AG04450 (cell line): ENCODE measurements at regions not wholly inside any gene's neighbourhood (a gene's known extent, or its start where the extent isn't known, plus 50 kb on each side); places are given as distances from the start of the nearest gene placed in this dataset.

Experiments used
- CTCF ChIA-PET: fragments of 300-600, 350-600 bp; formaldehyde crosslinking; extraction: SDS; loops from one replicate; lab custom pipeline; 2022; ENCODE audit warnings: antibody characterized with exemption, inconsistent platforms; lab: Charles Lee
- POLR2A ChIA-PET: fragments of 350-600 bp; formaldehyde crosslinking; extraction: SDS; loops from one replicate; lab custom pipeline; 2021; ENCODE audit warnings: antibody characterized with exemption, inconsistent platforms; lab: Yijun Ruan, JAX
- DNase-seq: peaks from one replicate; pipeline ENCODE4 v3.0.0-alpha.2; 2011; ENCODE audit warnings: low read depth, low spot score
- H3K27ac ChIP-seq: one replicate; pipeline ENCODE4 v1.5.1; 2012; ENCODE audit warnings: low read depth, low read length, control low read depth
- H3K27me3 ChIP-seq: one replicate; pipeline ENCODE4 v1.6.0; 2012; ENCODE audit warnings: low read length; ENCODE audit not compliant: control insufficient read depth, insufficient read depth
- H3K4me3 ChIP-seq: 2 replicates; pipeline ENCODE4 v1.5.1; 2011; ENCODE audit warnings: mild to moderate bottlenecking, low read depth, low read length, control low read depth
- H3K9me3 ChIP-seq: 2 replicates; pipeline ENCODE4 v1.5.1; 2012; ENCODE audit warnings: low read length; ENCODE audit not compliant: control insufficient read depth, insufficient read depth
- TF ChIP-seq, protein P1 (sequence below): IDR thresholded peaks from 2 replicates; pipeline ENCODE4 v1.5.1; 2011; ENCODE audit warnings: low read depth, low read length, control low read depth, inconsistent platforms

DNA sequence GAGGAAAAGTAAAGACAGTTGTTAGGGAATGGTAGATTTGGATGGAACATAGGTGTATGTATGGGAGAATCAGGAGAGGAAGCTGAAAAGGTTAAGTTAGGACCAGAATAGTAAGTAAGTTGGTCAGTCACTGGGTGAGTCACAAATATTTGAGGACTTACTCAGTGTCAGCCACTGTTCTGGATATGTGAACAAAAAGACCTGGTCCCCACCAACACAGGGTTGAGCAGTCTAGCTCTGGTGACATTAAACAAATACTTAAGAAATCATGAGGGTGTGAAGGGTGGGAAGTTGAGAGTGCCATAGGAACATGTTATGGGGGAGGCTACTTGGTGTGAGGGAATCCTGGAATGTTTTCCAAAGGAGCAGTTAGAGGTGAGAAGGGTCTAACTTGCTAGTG is 246.9 kb downstream of the PTEN start:
- Histone ChIP-seq H3K27ac (no peak overlapping the region), H3K9me3 (no peaks in the 10 kb centered on the region), H3K4me3 (no peak overlapping the region), H3K27me3 (no peaks in the 10 kb centered on the region)
- TF ChIP-seq, protein P1, sequence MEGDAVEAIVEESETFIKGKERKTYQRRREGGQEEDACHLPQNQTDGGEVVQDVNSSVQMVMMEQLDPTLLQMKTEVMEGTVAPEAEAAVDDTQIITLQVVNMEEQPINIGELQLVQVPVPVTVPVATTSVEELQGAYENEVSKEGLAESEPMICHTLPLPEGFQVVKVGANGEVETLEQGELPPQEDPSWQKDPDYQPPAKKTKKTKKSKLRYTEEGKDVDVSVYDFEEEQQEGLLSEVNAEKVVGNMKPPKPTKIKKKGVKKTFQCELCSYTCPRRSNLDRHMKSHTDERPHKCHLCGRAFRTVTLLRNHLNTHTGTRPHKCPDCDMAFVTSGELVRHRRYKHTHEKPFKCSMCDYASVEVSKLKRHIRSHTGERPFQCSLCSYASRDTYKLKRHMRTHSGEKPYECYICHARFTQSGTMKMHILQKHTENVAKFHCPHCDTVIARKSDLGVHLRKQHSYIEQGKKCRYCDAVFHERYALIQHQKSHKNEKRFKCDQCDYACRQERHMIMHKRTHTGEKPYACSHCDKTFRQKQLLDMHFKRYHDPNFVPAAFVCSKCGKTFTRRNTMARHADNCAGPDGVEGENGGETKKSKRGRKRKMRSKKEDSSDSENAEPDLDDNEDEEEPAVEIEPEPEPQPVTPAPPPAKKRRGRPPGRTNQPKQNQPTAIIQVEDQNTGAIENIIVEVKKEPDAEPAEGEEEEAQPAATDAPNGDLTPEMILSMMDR: no peak
- POLR2A ChIA-PET: no interaction called here
- CTCF ChIA-PET: no interaction called here
- DNase-seq: no peak

DNA sequence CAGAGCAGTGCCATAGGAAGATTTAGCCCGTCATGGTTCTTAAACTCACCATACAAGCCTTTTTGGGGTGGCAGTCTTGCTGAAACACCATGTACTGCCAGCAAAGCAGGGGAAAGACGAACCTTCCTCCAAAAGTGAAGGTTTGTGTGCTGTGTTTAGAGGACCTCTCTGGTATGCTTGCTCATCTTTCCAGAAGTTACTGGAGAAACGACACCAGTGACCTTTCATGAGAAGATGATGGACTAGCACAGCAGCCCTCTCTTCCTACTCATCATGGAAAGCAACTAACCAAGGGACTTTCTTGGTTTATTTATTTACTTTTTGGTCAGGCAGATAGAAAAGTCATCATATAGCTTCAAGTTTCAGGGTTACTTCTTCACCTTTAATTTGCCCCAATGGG is 247.4 kb downstream of the PTEN start:
- ChIA-PET CTCF (no interaction called here), POLR2A (no interaction called here)
- TF ChIP-seq, protein P1: no peak

DNA sequence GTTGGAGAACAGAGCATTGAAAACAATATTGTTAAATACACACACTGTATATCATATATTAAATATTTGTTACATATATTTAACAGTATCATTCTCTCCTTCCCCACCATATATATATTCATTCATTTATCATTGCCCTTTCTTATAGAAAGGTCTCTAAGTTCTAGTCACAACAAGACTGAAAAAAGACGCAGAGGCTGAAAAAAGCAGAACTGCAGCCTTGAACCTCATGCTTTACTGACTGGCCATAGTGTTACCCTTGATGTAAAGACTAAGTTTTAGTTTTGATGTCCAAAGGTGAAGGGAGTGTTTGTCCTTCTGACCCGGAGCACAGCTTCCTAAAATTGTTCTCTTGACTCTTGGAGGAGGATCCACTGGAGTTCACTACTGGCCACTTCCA is 247.9 kb downstream of the PTEN start:
- Histone ChIP-seq H3K27ac (no peak overlapping the region), H3K4me3 (no peak overlapping the region), H3K27me3 (no peaks in the 10 kb centered on the region), H3K9me3 (no peaks in the 10 kb centered on the region)
- CTCF ChIA-PET: no interaction called here
- no peak for DNase-seq
- POLR2A ChIA-PET: no interaction called here
- TF ChIP-seq, protein P1: no peak

More for the DNA sequence above, 247.4 kb downstream of the PTEN start:
- no peaks in the 10 kb centered on the region for H3K9me3 ChIP-seq
- no peak overlapping the region for H3K4me3 ChIP-seq
- DNase-seq: no peak
- H3K27ac ChIP-seq: no peak overlapping the region
- no peaks in the 10 kb centered on the region for H3K27me3 ChIP-seq

DNA sequence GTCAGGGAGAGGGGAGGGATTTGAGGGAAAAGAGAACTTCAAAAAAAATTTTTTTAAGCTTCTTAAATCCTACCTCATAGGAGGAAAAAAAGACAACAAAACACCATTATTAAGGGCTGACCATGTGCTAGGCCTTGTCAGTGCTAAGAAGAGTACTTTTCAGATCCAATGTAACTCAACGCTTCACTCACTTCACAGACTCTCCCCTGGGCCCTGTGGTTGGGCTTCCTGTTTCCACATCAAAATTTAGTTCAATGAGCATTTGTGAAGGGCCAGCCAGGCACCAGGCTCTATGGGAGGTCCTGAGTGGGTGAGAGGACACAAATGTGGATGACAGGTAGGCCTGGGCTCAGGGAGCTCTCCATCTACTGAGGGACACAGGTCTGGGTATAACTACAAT is 249.8 kb downstream of the PTEN start:
- CTCF ChIA-PET: interaction anchor here (2.0 kb wide), 1 partner anchor 276 kb away, joined by 6 read pairs; no protein-coding TSS in a partner anchor

DNA sequence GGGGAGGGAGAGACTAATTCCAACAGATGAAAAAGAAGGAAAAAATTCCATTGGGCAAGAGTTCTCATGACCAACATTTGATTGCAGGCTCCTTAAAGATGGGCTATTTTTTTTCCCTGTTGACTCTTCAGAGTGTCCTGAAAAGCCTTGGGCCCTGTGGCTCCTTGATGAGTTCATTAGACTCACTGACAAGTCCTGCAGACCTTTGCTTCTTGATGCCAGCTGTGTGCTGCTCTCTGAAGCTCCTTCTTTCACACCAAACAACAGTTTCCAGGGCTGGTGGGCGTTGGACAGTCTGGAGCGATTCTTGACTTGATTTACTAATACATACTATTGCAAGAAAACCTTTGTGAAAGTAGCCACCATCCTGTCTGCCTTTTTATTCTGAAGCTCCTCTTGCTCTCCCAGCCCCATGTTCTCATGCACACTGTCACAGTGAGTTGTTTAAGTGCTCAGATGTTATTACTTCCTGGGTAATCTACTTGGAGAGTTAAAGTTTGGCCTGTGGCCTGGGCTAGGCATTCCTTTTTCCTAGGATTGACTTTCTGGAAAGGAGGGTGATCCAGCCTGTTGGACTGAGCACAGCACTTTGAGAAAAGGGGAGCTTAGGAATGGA is 250.3 kb downstream of the PTEN start:
- no peak overlapping the region for H3K4me3 ChIP-seq
- no peaks in the 10 kb centered on the region for H3K9me3 ChIP-seq
- TF ChIP-seq, protein P1: no peak
- H3K27ac ChIP-seq: no peak overlapping the region
- no peak for DNase-seq
- ChIA-PET POLR2A (no interaction called here), CTCF (interaction anchor here (2.0 kb wide), 1 partner anchor 276 kb away, joined by 6 read pairs; no protein-coding TSS in a partner anchor)
- H3K27me3 ChIP-seq: no peaks in the 10 kb centered on the region

More for the DNA sequence above, 249.8 kb downstream of the PTEN start:
- no peak for DNase-seq
- Histone ChIP-seq H3K27ac (no peak overlapping the region), H3K27me3 (no peaks in the 10 kb centered on the region), H3K4me3 (no peak overlapping the region), H3K9me3 (no peaks in the 10 kb centered on the region)
- POLR2A ChIA-PET: no interaction called here
- TF ChIP-seq, protein P1: no peak
